Peyer's patch (tissue), 4 donors: ENCODE measurements at regions not wholly inside any gene's neighbourhood (a gene's known extent, or its start where the extent isn't known, plus 50 kb on each side); places are given as distances from the start of the nearest gene placed in this dataset.

ENCODE experiments used
- CTCF ChIP-seq, 6 experiments: fragments of 450-650 bp in 4 of 6; fragments of 200-600 bp in 2 of 6; sonication (generic) in 1 of 6; IDR thresholded peaks; one replicate each; pipeline ENCODE4 v1.5.1; 2017 to 2019; ENCODE audit warnings: antibody characterized with exemption in 6 of 6, mild to moderate bottlenecking in 3 of 6, moderate library complexity in 1 of 6
- POLR2A ChIP-seq, 2 donors: fragments of 450-650 bp; IDR thresholded peaks; one replicate each; pipeline ENCODE4 v1.5.1; 2017; ENCODE audit warnings: antibody characterized with exemption in 2 of 2, mild to moderate bottlenecking in 2 of 2, moderate library complexity in 2 of 2

GRCh38 chr13:74329962-74330361, 195.8 kb upstream of the KLF12 start:
- no peak for TF ChIP-seq CTCF (IDR thresholded peaks at IDR 0.05)
- no peak for TF ChIP-seq POLR2A (IDR thresholded peaks at IDR 0.05)
